Activated gamma-delta T cell (primary cell): ENCODE measurements at regions not wholly inside any gene's neighbourhood (a gene's known extent, or its start where the extent isn't known, plus 50 kb on each side); places are given as distances from the start of the nearest gene placed in this dataset.
"Not testable (repeated sequence)": the region's sequence is repeated elsewhere in the genome, so short reads cannot be mapped to it uniquely, and the experiment has no call there.

Source experiments
- DNase-seq: peaks from one replicate; lab custom pipeline; 2025; lab: John Stamatoyannopoulos, UW

DNA sequence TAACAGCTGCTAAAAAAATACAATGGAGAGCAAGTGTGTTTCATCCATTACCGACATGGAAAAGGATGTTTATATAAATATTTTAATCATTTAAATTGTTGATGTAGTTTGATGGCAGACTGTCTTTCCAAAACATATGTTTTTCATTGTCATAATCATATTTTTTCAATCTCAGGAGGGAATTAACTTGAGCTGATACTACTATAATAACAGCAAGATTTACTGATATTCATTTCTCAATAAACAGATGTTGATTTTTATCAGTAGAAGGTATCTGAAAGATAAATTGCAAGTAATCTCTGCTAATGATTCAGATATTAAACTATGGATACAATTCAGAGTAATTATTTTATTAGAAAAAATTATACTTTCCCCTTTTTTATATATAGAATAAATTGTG lies 274.9 kb upstream of the TMEFF2 start:
- no peak for DNase-seq

DNA sequence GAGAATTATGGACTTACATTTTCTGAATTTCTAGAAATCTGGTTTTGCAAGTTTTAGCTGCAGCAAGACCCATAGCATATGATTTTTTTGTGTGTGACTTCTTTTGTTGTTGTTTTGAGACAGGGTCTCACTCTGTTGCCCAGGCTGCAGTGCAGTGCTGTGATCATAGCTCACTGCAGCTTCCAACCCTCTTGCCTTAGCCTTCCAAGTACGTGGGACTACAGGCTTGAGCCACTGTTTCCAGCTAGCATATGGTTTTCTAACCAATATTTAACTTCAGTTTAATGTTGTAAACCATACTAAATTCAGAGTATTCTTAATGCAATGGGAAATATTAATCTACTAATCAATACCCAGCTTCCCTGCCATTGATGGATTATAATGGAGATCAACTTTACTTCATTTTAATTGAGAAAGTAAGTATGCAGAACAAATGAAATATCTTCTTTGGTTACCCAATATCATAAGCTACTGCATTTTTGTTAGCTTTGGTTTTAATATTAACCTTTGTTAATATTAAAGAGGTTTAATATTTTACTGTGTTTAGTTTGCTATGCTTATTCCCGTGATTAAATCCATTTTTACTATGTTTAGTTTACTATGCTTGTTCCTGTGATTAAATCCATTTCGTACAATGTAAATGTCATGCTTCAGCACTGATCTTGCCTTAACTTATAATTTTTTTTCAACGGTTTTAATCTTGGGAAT lies 273.4 kb upstream of the TMEFF2 start:
- DNase-seq: no peak

- DNase-seq: no peak
Observed at GRCh38 chr2:192465141-192465540, 270.4 kb upstream of the TMEFF2 start.

DNA sequence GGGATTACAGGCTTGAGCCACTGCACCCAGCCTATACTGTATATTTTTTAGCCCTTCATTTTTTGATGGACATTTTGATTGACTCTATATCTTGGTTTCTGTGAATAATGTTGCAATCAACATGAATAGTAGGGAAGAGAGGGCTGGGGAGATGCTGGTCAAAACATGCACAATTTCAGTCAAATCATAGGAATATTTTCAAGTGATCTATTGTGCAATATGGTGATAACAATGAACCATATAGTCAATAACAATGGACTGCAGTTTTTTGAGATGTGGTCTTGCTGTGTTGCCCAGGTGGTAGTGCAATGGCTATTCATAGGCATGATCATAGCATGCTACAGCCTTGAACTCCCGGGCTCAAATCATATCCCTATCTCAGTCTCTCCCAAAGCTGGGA lies 264.7 kb upstream of the TMEFF2 start:
- DNase-seq: no peak

- no peak for DNase-seq
Observed at GRCh38 chr2:192448881-192449280, 254.1 kb upstream of the TMEFF2 start.

DNA sequence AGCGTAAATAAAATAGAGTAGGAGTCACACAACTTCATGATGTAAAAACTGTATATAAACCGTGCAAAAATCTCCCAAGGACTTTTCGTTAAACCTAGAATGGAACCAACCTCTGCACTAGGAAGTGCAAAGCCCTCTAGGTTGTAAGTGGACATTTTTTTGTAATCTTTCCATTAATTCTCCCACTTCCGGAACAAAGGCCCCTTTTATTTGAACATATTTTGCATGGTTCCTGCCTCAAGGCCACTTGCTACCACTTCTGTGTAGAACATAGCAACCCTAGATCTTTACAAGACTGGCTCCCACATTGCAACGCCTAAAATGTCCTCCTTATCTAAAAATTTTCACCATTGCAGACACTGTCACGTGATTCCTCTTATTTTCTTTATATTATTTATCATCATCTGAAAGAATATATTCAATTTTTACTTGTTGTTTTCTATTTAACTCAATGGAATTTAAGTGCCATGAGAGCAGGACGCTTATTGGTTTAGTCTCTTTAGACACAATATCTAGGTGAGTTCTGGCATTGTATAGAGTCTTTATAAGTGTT lies 249.6 kb upstream of the TMEFF2 start:
- DNase-seq: no peak

- no peak for DNase-seq
Observed at GRCh38 chr2:192443831-192444230, 249.1 kb upstream of the TMEFF2 start.

DNA sequence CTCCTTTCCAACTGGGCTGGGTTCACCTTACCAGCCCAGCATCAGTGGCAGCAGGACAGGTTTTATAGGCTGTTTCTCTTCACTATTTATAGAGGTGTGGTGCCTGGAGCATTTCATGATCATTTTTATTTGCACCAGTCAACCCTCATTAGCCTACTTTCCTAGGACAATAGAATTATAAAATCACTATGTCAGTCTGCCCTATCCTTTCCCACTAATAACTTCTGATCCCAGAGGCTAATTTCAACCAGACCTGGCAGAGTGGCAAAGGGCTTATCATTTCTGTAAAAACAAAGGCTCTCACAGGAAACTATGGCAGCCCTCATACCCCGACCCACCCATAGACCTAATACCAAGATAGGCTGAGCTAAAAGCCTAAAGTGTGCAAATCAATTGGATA lies 243.5 kb upstream of the TMEFF2 start:
- DNase-seq: no peak

- DNase-seq: no peak
Observed at GRCh38 chr2:192437653-192438052, 242.9 kb upstream of the TMEFF2 start.

DNA sequence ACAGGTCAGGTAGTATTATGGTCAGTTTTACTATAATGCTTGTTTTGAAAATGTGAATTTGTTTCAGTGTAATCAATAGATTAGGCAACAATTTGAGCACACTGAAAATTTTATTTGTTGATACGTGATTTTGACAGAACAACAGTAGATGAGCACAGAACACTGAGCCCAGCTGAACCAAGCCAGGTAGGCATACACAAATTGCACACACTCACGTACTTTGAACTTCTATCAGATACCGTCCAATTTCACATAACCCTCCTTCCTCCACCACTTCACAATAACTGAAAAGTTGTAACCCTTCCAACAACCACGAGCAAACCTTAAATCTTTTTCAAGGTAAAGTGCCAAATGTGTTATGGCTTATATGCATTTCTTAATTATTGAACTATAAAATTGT lies 229.5 kb upstream of the TMEFF2 start:
- no peak for DNase-seq

- no peak for DNase-seq
Observed at GRCh38 chr2:192419786-192420185, 225.1 kb upstream of the TMEFF2 start.

DNA sequence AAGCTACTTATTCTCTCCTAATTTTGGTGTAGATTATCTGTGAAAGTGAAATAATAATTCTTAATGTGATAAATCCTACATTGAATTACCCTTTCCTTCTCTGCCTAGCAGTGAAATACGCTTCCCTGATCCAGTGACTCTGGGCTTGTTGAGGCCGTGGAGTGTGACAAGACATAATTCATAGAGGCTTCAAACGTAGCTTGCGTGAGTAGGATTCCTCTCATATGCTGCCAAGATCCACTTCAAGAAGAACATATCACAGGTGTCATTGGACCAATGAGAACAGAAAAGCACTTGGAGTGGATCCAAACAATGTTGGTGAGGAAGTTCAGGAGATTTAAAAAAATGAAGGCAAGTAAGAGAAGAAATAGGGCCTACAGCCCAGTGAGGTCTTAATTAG lies 221.3 kb upstream of the TMEFF2 start:
- no peak for DNase-seq

- no peak for DNase-seq
Observed at GRCh38 chr2:192414794-192415193, 220.1 kb upstream of the TMEFF2 start.

DNA sequence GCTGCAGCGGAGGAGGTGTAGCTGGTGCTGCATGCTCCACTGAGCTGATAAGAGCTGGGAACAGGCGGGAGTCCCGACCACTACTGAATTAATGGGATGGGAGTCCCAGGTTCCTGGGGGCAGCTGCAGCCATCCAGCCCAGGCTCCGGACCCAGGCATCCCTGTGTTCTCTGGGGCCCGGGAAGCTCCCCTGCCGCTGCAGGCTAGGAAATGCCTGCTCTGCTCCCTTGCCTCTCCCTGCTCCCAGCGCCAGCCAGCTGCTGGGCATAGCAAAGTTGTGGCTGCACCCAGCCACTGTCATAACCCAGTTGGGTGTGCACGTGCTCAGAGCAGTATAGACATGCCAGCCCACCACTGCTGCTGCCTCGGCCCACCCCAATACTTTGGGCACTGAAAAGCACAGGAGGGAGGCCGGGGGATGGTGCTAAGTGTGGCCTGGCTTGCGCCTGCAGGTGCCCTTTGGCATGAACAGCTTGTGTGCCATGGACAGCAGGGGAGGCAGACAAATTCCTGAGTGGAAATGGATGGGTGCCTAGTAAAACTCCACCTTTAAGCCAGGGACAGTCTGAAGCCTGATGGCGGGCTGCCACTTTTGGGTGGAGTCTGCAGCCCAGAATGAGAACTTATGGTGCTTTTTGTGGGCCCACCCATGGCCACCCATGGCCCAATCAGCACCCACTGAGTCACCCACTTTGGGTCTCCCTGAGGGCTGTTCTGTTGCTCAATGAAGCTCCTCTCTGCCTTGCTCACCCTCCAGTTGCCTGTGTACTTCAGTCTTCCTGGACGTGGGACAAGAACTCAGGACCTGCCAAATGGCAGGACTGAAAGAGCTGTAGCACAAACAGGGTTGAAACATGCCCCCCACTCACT lies 219.3 kb upstream of the TMEFF2 start:
- DNase-seq: no peak

GRCh38 chr2:192412866-192413265 lies 218.1 kb upstream of the TMEFF2 start:
- DNase-seq: not testable (repeated sequence)

- DNase-seq: no peak
Observed at GRCh38 chr2:192412394-192412793, 217.7 kb upstream of the TMEFF2 start.

DNA sequence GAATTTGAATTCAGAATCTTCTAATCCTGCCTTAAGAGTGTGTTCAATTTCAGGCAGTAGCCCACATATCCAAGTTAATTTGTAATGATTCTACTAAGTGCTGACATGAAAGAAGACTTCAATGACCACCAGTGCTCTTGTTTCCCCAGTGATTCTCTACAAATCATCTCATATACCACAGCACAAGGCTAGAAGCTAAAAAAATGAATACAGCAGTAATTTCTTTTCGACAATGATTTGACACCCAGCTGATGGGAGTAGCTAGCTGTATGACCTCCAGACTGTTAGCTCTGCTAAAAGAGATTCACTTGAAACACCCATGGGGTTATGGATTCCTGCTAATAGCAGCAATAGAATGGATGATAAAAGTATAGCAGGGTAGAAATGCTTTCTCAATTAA lies 217.0 kb upstream of the TMEFF2 start:
- no peak for DNase-seq

GRCh38 chr2:192410319-192410718 lies 215.6 kb upstream of the TMEFF2 start:
- DNase-seq: no peak

DNA sequence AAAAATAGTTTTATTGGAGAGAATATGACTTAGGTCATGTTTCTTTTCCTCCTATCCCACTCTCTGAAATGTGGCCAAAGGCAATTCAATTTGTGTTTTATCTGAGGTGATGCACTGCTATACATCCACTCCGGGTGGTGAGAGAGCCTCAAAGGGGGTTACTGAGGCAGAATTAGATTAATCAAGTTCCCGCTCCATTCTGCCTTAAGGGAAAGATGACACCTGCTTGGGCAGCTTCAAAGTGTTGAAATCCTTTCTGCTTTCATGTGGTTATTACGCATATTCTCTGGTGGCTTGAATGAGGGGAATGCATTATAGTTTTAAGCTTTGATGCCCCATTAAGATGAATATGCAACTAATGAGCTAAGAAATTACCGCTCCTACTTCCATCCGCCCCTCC lies 213.0 kb upstream of the TMEFF2 start:
- DNase-seq: no peak

DNA sequence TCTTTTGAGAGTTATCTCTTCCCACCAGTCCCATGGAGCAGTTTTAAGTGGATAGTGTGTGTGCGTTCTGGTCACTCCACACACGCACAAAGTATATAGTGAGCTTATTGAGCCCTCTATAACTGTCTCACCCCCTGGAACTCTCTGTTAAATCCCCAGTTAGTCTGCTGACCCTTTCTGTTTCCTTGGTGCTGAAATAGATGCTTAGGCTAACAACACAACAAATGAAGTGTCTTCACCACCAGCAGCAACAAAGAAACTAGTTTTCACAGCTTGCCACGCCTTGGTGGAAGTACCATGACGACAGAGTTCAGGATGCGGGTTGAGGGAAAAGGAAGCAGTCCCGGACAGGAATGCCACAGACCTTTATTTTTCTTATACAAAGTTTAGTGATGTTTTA lies 203.5 kb upstream of the TMEFF2 start:
- DNase-seq: no peak

- DNase-seq: no peak
Observed at GRCh38 chr2:192394605-192395004, 199.9 kb upstream of the TMEFF2 start.

DNA sequence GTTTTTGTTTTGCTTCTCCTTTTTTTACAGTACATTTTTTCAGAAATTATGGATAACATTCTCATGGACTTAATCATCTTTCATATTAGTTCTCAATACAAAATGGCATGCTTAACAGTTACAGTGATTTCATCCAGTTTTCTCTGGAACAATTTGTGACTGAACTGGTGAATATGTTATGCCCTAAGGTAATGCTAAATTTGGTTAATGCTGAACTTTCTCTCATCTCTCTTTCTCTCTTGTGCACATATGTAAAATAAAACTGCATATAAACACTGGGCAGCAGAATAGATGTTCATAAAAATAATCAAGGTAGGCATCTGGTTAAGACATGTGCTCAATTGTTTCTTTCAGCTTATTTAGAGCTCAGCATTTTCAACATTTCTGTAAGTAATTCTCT lies 196.3 kb upstream of the TMEFF2 start:
- DNase-seq: no peak

GRCh38 chr2:192390401-192390800 lies 195.7 kb upstream of the TMEFF2 start:
- DNase-seq: no peak
